BLaER1 treated with 17β-estradiol and CSF1 and Interleukin-3, amounts not matched to agents 10 nM and 100 nM (cell line): ENCODE measurements at regions not wholly inside any gene's neighbourhood (a gene's known extent, or its start where the extent isn't known, plus 50 kb on each side); places are given as distances from the start of the nearest gene placed in this dataset.

Experiments
- H3K27ac ChIP-seq, 11 experiments: shearing (Covaris generic); formaldehyde crosslinking; 2 replicates each; pipeline ENCODE4 v1.8.1; 2022
- H3K27me3 ChIP-seq, 11 experiments: shearing (Covaris generic); formaldehyde crosslinking; 2 replicates each; pipeline ENCODE4 v1.8.1; 2022
- H3K36me3 ChIP-seq, 11 experiments: shearing (Covaris generic); formaldehyde crosslinking; 2 replicates each; pipeline ENCODE4 v1.8.1; 2022
- H3K4me1 ChIP-seq, 10 experiments: shearing (Covaris generic); formaldehyde crosslinking; 2 replicates each; pipeline ENCODE4 v1.8.1; 2022
- H3K4me2 ChIP-seq, 11 experiments: shearing (Covaris generic); formaldehyde crosslinking; 2 replicates each; pipeline ENCODE4 v1.8.1; 2022
- H3K4me3 ChIP-seq, 10 experiments: shearing (Covaris generic); formaldehyde crosslinking; 2 replicates each; pipeline ENCODE4 v1.8.1; 2022
- H3K9ac ChIP-seq, 11 experiments: shearing (Covaris generic); formaldehyde crosslinking; 2 replicates each; pipeline ENCODE4 v1.8.1; 2022
- H3K9me3 ChIP-seq, 11 experiments: shearing (Covaris generic); formaldehyde crosslinking; replicated peaks in 1 of 11; 2 replicates each; pipeline ENCODE4 v1.8.1; 2022
- H4K20me1 ChIP-seq, 11 experiments: shearing (Covaris generic); formaldehyde crosslinking; 2 replicates each; pipeline ENCODE4 v1.8.1; 2022
- Cebpa-rat ChIP-seq, 11 experiments: shearing (Covaris generic); IDR thresholded peaks; 2 replicates each; pipeline ENCODE4 v1.8.1; 2022

DNA sequence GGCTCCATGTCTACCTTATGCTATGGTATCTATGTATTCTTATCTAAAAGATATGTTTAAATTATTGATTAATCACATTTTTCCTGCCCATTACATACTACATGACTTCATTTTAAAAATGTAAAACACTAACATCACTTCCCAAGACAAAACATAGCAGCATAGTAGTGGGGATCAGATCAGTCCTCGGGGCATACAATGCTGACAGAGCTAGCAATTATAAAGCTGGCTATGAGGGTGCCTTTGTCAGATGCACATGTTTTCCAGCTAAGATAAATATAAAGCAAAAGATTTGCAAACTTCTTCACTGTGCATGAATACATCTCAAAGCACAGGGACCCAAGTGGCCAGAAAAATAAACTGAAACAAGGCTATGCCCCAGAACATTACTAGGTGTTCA, 549.8 kb upstream of the INTU start:
- no peak for TF ChIP-seq Cebpa-rat (IDR thresholded peaks at IDR 0.05)
- peaks cover 14 to 26% (median 17%) of the 10 kb centered on the region in 11 experiments for H3K9me3 ChIP-seq
- H3K4me3 ChIP-seq, result no peak overlapping the region
- H4K20me1 ChIP-seq, result no peaks in the 10 kb centered on the region
- no peaks in the 10 kb centered on the region for H3K27me3 ChIP-seq
- H3K27ac ChIP-seq, result no peak overlapping the region
- no peaks in the 10 kb centered on the region for H3K36me3 ChIP-seq
- no peak overlapping the region for H3K4me2 ChIP-seq
- no peaks in the 10 kb centered on the region for H3K4me1 ChIP-seq
- H3K9ac ChIP-seq, result no peak overlapping the region

DNA sequence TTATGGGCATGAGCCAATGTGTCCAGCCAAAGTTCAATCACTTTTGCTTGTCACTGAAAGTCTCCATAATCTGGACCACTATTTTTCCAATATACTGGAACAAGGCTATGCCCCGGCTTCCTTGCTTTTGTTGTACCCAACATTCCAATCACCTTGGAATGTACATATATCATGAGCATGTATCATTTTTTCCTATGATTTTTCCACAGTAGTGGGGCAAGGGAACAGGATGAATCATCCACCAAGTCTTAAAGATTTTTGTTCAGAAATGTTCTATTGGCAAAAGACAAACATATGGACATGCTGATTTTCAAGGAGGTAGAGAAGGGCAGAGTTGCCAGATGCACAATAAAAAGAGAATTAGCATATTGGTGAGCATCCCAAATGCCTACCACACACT, 548.1 kb upstream of the INTU start:
- H3K4me1 ChIP-seq, result no peaks in the 10 kb centered on the region
- no peak overlapping the region for H3K27ac ChIP-seq
- no peak overlapping the region for H3K4me3 ChIP-seq
- H3K4me2 ChIP-seq, result no peak overlapping the region
- no peak overlapping the region for H3K9ac ChIP-seq
- no peaks in the 10 kb centered on the region for H4K20me1 ChIP-seq
- no peaks in the 10 kb centered on the region for H3K27me3 ChIP-seq
- H3K9me3 ChIP-seq, result peaks cover 14 to 26% (median 17%) of the 10 kb centered on the region in 11 experiments
- H3K36me3 ChIP-seq, result no peaks in the 10 kb centered on the region
- no peak for TF ChIP-seq Cebpa-rat (IDR thresholded peaks at IDR 0.05)

DNA sequence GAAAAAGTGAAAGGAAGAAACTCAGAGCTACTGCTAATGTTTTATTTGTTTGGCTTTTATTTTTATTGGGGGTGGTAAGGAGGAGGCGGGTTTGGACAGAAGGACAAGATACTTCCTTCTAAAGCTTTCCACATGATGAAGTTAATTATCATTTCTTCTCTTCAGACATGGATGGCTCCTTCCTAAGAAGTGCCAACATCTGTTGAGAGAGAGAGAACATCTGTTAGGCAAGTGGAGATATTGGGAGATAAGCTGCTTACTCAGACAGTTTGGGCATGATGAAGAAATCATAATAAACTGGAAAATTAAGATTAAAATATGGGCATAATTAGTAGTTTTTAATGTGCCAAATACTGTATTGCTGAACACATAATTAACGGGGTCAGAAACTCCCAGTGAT, 535.7 kb upstream of the INTU start:
- Histone ChIP-seq H3K27ac (no peak overlapping the region), H3K4me2 (no peak overlapping the region), H3K36me3 (no peaks in the 10 kb centered on the region), H3K4me3 (no peak overlapping the region), H3K27me3 (no peaks in the 10 kb centered on the region), H3K9me3 (peaks cover 0 to 7% (median 0%) of the 10 kb centered on the region in 11 experiments; a peak in 1 of 22 replicates), H3K9ac (no peak overlapping the region), H3K4me1 (no peaks in the 10 kb centered on the region), H4K20me1 (no peaks in the 10 kb centered on the region)
- TF ChIP-seq Cebpa-rat (IDR thresholded peaks at IDR 0.05), result no peak

DNA sequence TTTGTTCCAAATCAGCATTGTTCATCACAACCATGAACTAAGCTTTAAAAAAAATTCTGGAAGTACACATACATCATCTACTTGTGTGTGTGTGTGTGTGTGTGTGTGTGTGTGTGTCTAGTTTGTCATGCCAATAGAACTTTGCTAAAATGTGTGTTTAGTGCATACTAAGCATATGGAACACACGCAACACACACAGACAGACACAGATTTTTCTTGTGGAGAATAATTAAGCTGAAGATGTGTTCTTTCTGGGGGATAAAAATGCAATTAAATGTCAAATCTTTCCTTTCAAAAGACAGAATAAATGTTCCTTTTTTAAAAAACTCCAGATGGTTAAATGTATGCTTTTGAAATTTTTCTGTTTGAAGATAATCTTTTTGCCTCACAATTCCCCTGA, 530.4 kb upstream of the INTU start:
- H4K20me1 ChIP-seq, result no peaks in the 10 kb centered on the region
- H3K4me1 ChIP-seq, result peaks cover 0 to 4% (median 0%) of the 10 kb centered on the region in 10 experiments; a peak in 1 of 20 replicates
- no peak overlapping the region for H3K4me3 ChIP-seq
- H3K27me3 ChIP-seq, result no peaks in the 10 kb centered on the region
- H3K4me2 ChIP-seq, result no peak overlapping the region
- no peak overlapping the region for H3K9ac ChIP-seq
- no peak for TF ChIP-seq Cebpa-rat (IDR thresholded peaks at IDR 0.05)
- no peak overlapping the region for H3K27ac ChIP-seq
- no peaks in the 10 kb centered on the region for H3K36me3 ChIP-seq
- peaks cover 9 to 16% (median 13%) of the 10 kb centered on the region in 11 experiments; a peak in 21 of 22 replicates for H3K9me3 ChIP-seq

DNA sequence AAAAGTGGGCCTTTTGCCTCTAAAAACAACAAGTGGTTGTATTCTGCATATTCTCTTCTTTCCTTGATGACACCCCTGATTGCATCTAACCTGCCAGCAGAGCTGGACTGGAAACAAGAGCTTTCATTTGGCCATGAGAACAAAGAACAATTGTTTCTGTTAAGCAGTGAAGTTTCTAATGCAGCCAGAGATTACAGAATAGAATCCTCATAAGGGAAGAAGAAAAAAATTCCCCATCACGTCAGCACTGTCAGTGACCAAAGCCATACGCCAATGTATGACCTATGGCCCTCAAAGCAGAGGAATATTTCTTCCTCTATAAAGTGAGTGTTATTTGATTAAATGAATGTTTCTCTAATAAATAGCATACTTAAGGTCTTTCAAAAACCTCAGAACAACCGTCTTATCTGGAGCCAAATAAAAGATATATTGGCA, 529.1 kb upstream of the INTU start:
- Histone ChIP-seq H3K36me3 (no peaks in the 10 kb centered on the region), H3K4me3 (no peak overlapping the region), H4K20me1 (no peaks in the 10 kb centered on the region), H3K9ac (no peak overlapping the region), H3K9me3 (peaks cover 13 to 30% (median 23%) of the 10 kb centered on the region in 11 experiments), H3K4me2 (no peak overlapping the region), H3K27me3 (no peaks in the 10 kb centered on the region), H3K27ac (no peak overlapping the region), H3K4me1 (peaks cover 0 to 4% (median 0%) of the 10 kb centered on the region in 10 experiments; a peak in 1 of 20 replicates)
- no peak for TF ChIP-seq Cebpa-rat (IDR thresholded peaks at IDR 0.05)

DNA sequence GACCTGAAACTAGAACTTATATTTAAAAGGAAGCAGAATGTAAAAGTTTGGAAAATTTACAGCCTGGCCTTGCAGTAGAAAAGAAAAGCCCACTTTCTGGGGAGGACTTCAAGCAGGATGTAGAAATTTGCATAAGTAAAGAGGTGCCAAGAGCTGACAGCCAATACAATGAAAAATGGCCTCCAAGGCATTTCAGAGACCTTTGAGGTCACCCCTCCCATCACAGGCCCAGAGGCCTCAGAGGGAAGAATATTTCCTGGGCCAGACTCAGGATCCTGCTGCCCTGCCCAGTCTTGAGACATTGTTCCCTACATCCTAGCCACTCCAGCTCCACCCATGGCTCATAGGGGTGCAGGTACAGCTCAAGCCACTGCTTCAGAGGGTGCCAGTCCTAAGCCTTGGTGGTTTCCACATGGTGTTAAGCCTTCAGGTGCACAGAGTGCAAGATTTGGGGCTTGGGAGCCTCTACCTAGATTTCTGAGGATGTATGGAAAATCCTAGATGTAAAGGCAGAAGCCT, 518.9 kb upstream of the INTU start:
- Histone ChIP-seq H4K20me1 (no peaks in the 10 kb centered on the region), H3K4me1 (peaks cover 0 to 11% (median 0%) of the 10 kb centered on the region in 10 experiments; a peak in 2 of 20 replicates), H3K4me2 (peak overlapping the region in 1 of 11 experiments; percentile 15; a peak in 1 of 22 replicates), H3K9ac (no peak overlapping the region), H3K27ac (no peak overlapping the region), H3K9me3 (peaks cover 0 to 15% (median 0%) of the 10 kb centered on the region in 11 experiments; a peak in 4 of 22 replicates), H3K36me3 (no peaks in the 10 kb centered on the region), H3K27me3 (no peaks in the 10 kb centered on the region), H3K4me3 (no peak overlapping the region)
- no peak for TF ChIP-seq Cebpa-rat (IDR thresholded peaks at IDR 0.05)

DNA sequence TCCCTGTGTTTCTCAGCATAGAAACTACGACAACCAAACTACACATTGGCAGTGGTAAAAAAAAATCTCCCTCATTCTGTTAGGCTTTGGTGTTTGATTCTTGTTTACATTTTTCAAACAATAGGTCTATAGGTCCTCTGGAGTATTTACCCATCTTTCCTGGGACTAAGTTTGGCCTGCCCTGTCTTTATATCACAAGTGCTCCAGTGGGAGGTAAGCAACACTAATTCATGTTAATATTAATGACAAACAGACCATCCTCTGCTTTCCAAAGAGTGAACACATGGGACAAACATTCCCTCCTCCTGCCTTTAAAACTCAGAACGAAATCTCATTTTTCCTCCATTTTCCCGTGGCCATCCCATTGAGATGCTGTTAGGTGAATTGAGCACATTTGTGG, 514.1 kb upstream of the INTU start:
- H3K36me3 ChIP-seq, result no peaks in the 10 kb centered on the region
- TF ChIP-seq Cebpa-rat (IDR thresholded peaks at IDR 0.05), result no peak
- no peak overlapping the region for H3K27ac ChIP-seq
- H3K27me3 ChIP-seq, result no peaks in the 10 kb centered on the region
- no peak overlapping the region for H3K4me3 ChIP-seq
- no peak overlapping the region for H3K9ac ChIP-seq
- H3K4me1 ChIP-seq, result peaks cover 0 to 5% (median 0%) of the 10 kb centered on the region in 10 experiments; a peak in 2 of 20 replicates
- H4K20me1 ChIP-seq, result no peaks in the 10 kb centered on the region
- H3K9me3 ChIP-seq, result peaks cover 0 to 4% (median 0%) of the 10 kb centered on the region in 11 experiments; a peak in 1 of 22 replicates
- H3K4me2 ChIP-seq, result no peak overlapping the region

DNA sequence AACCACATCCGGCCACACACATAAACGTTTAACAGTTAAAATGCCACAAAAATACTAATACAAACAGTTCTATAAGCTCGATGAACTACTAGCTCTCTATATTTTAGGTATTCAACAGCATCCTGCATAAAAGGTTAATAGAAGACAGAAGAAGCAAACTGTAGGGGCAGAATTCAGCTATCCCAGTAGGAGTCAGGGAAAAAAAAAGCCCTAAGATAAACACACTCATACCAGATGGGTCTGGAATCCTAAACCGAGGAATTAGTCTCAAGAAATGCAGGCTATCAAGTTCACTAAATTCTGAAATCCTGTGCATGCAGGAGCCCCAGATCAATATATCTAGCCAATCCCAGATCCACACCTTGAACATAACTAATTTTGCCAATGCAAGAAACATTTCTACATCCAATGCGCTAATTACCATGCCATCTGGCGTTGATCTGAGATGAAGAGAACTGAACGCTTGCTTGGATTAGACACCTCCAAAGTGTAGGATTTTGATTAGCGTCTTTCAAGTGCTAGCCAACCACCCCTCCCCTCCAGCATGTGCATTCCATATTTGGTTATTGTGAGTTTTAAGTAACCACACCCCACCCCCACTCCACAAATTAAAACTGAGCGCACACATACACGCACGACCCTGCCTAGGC, 512.2 kb upstream of the INTU start:
- Histone ChIP-seq H4K20me1 (no peaks in the 10 kb centered on the region), H3K4me1 (no peaks in the 10 kb centered on the region), H3K4me2 (no peak overlapping the region), H3K9me3 (peaks cover 0 to 5% (median 0%) of the 10 kb centered on the region in 11 experiments; a peak in 1 of 22 replicates), H3K4me3 (no peak overlapping the region), H3K9ac (no peak overlapping the region), H3K27me3 (no peaks in the 10 kb centered on the region), H3K27ac (no peak overlapping the region), H3K36me3 (no peaks in the 10 kb centered on the region)
- TF ChIP-seq Cebpa-rat (IDR thresholded peaks at IDR 0.05), result no peak

DNA sequence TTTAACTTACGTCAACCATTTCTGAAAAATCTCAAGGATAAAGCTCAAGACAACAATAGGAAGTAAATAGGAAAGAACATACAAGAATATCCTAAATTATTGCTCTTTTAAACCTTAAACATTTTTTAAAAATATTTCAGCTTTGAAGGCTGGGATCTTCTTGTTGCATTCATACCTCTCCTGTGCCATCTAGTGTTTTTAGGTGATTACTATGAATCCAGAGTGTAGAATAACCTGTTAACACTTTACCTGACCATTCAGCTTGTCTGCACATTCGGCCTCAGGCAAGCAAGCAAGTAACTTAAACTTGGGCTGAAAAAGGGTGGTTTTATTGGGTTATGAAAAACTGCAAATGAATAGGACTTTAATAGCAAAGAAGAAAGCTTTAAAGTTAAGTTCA, 507.8 kb upstream of the INTU start:
- no peaks in the 10 kb centered on the region for H3K36me3 ChIP-seq
- H3K4me3 ChIP-seq, result no peak overlapping the region
- peaks cover 0 to 5% (median 0%) of the 10 kb centered on the region in 11 experiments; a peak in 1 of 22 replicates for H3K9me3 ChIP-seq
- H3K9ac ChIP-seq, result no peak overlapping the region
- H3K4me2 ChIP-seq, result no peak overlapping the region
- no peaks in the 10 kb centered on the region for H3K4me1 ChIP-seq
- H4K20me1 ChIP-seq, result no peaks in the 10 kb centered on the region
- H3K27ac ChIP-seq, result no peak overlapping the region
- TF ChIP-seq Cebpa-rat (IDR thresholded peaks at IDR 0.05), result no peak
- no peaks in the 10 kb centered on the region for H3K27me3 ChIP-seq

DNA sequence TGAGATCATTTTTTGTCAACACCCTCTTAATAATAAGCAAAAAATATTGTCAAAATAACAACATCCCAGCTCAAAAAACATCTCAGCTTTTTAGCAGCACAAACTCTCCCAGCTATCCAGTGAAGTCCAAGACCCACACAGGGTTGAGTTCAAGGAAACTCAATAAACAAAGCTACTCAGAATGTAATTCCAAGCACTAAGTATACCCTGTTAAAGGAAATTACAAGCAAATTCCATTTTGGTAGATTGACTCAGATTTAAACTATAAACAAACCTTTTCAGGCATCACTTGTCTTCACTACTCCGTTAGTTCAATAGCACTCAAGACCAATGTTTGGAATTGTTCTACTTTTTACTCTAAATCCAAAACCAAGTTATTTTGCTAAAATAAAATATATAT, 506.0 kb upstream of the INTU start:
- TF ChIP-seq Cebpa-rat (IDR thresholded peaks at IDR 0.05), result no peak
- H4K20me1 ChIP-seq, result no peaks in the 10 kb centered on the region
- no peaks in the 10 kb centered on the region for H3K36me3 ChIP-seq
- no peak overlapping the region for H3K4me3 ChIP-seq
- no peaks in the 10 kb centered on the region for H3K27me3 ChIP-seq
- no peak overlapping the region for H3K9ac ChIP-seq
- no peak overlapping the region for H3K27ac ChIP-seq
- H3K9me3 ChIP-seq, result peaks cover 0 to 5% (median 0%) of the 10 kb centered on the region in 11 experiments; a peak in 1 of 22 replicates
- no peak overlapping the region for H3K4me2 ChIP-seq
- no peaks in the 10 kb centered on the region for H3K4me1 ChIP-seq
